ENCODE measurements at regions not wholly inside any gene's neighbourhood (a gene's known extent, or its start where the extent isn't known, plus 50 kb on each side); places are given as distances from the start of the nearest gene placed in this dataset.
A peak's percentile ranks its signal among the peaks of the same experiment; 100 is the strongest.

GRCh38 chr5:27479859-27480258, 441.5 kb upstream of the CDH9 start:
- no peaks in the 10 kb centered on the region for H3K36me3 ChIP-seq (ENCODE audit: insufficient read depth, low read length)

GRCh38 chr5:27477550-27477949, 439.2 kb upstream of the CDH9 start:
- no peaks in the 10 kb centered on the region for H3K36me3 ChIP-seq (ENCODE audit: insufficient read depth, low read length)
- H2AFZ ChIP-seq (ENCODE audit: low read depth, low read length): no peak overlapping the region
- peaks cover 3% of the 10 kb centered on the region for H3K4me1 ChIP-seq (ENCODE audit: insufficient read depth, low read length)
- H3K27me3 ChIP-seq (ENCODE audit: insufficient read depth, low read length): no peaks in the 10 kb centered on the region
- no peak overlapping the region for H3K4me3 ChIP-seq (ENCODE audit: low read length)
- peaks cover 13% of the 10 kb centered on the region for H3K9me3 ChIP-seq (ENCODE audit: low read length)

More at GRCh38 chr5:27479859-27480258, 441.5 kb upstream of the CDH9 start:
- Histone ChIP-seq H2AFZ (ENCODE audit: low read depth, low read length) (no peak overlapping the region), H3K9me3 (ENCODE audit: low read length) (peaks cover 13% of the 10 kb centered on the region), H3K4me1 (ENCODE audit: insufficient read depth, low read length) (peaks cover 3% of the 10 kb centered on the region), H3K27me3 (ENCODE audit: insufficient read depth, low read length) (no peaks in the 10 kb centered on the region), H3K4me3 (ENCODE audit: low read length) (no peak overlapping the region)

GRCh38 chr5:27476356-27476988, 438.1 kb upstream of the CDH9 start:
- Histone ChIP-seq H3K4me3 (ENCODE audit: low read length) (no peak overlapping the region), H3K36me3 (ENCODE audit: insufficient read depth, low read length) (no peaks in the 10 kb centered on the region), H3K9me3 (ENCODE audit: low read length) (peaks cover 15% of the 10 kb centered on the region), H3K27me3 (ENCODE audit: insufficient read depth, low read length) (no peaks in the 10 kb centered on the region), H2AFZ (ENCODE audit: low read depth, low read length) (no peak overlapping the region), H3K4me1 (ENCODE audit: insufficient read depth, low read length) (peaks cover 7% of the 10 kb centered on the region)

- H3K27me3 ChIP-seq (ENCODE audit: insufficient read depth, low read length): no peaks in the 10 kb centered on the region
- no peaks in the 10 kb centered on the region for H3K36me3 ChIP-seq (ENCODE audit: insufficient read depth, low read length)
- no peak overlapping the region for H3K4me3 ChIP-seq (ENCODE audit: low read length)
- H3K4me1 ChIP-seq (ENCODE audit: insufficient read depth, low read length): peaks cover 7% of the 10 kb centered on the region
- H2AFZ ChIP-seq (ENCODE audit: low read depth, low read length): no peak overlapping the region
- peaks cover 15% of the 10 kb centered on the region for H3K9me3 ChIP-seq (ENCODE audit: low read length)
Measured at GRCh38 chr5:27475063-27475462, 436.7 kb upstream of the CDH9 start.

GRCh38 chr5:27474395-27474794, 436.0 kb upstream of the CDH9 start:
- Histone ChIP-seq H3K4me3 (ENCODE audit: low read length) (peak overlapping the region; percentile 27), H2AFZ (ENCODE audit: low read depth, low read length) (no peak overlapping the region), H3K4me1 (ENCODE audit: insufficient read depth, low read length) (peaks cover 4% of the 10 kb centered on the region), H3K27me3 (ENCODE audit: insufficient read depth, low read length) (no peaks in the 10 kb centered on the region), H3K36me3 (ENCODE audit: insufficient read depth, low read length) (no peaks in the 10 kb centered on the region), H3K9me3 (ENCODE audit: low read length) (peaks cover 15% of the 10 kb centered on the region)

GRCh38 chr5:27474047-27474309, 435.6 kb upstream of the CDH9 start:
- Histone ChIP-seq H2AFZ (ENCODE audit: low read depth, low read length) (no peak overlapping the region), H3K4me3 (ENCODE audit: low read length) (peak overlapping the region; percentile 27), H3K27me3 (ENCODE audit: insufficient read depth, low read length) (no peaks in the 10 kb centered on the region), H3K36me3 (ENCODE audit: insufficient read depth, low read length) (no peaks in the 10 kb centered on the region), H3K9me3 (ENCODE audit: low read length) (peaks cover 15% of the 10 kb centered on the region), H3K4me1 (ENCODE audit: insufficient read depth, low read length) (peaks cover 4% of the 10 kb centered on the region)

- H3K27me3 ChIP-seq (ENCODE audit: insufficient read depth, low read length): no peaks in the 10 kb centered on the region
- peak overlapping the region; percentile 27 for H3K4me3 ChIP-seq (ENCODE audit: low read length)
- peaks cover 4% of the 10 kb centered on the region for H3K4me1 ChIP-seq (ENCODE audit: insufficient read depth, low read length)
- peaks cover 15% of the 10 kb centered on the region for H3K9me3 ChIP-seq (ENCODE audit: low read length)
- H3K36me3 ChIP-seq (ENCODE audit: insufficient read depth, low read length): no peaks in the 10 kb centered on the region
- no peak overlapping the region for H2AFZ ChIP-seq (ENCODE audit: low read depth, low read length)
Measured at GRCh38 chr5:27473307-27474046, 435.1 kb upstream of the CDH9 start.

GRCh38 chr5:27472871-27473270, 434.5 kb upstream of the CDH9 start:
- no peak overlapping the region for H2AFZ ChIP-seq (ENCODE audit: low read depth, low read length)
- no peaks in the 10 kb centered on the region for H3K27me3 ChIP-seq (ENCODE audit: insufficient read depth, low read length)
- H3K4me3 ChIP-seq (ENCODE audit: low read length): peak overlapping the region; percentile 27
- peaks cover 9% of the 10 kb centered on the region for H3K4me1 ChIP-seq (ENCODE audit: insufficient read depth, low read length)
- H3K9me3 ChIP-seq (ENCODE audit: low read length): peaks cover 15% of the 10 kb centered on the region
- no peaks in the 10 kb centered on the region for H3K36me3 ChIP-seq (ENCODE audit: insufficient read depth, low read length)

GRCh38 chr5:27472000-27472763, 433.8 kb upstream of the CDH9 start:
- no peaks in the 10 kb centered on the region for H3K36me3 ChIP-seq (ENCODE audit: insufficient read depth, low read length)
- peak overlapping the region; percentile 27 for H3K4me3 ChIP-seq (ENCODE audit: low read length)
- H2AFZ ChIP-seq (ENCODE audit: low read depth, low read length): no peak overlapping the region
- peaks cover 15% of the 10 kb centered on the region for H3K9me3 ChIP-seq (ENCODE audit: low read length)
- H3K27me3 ChIP-seq (ENCODE audit: insufficient read depth, low read length): no peaks in the 10 kb centered on the region
- peaks cover 12% of the 10 kb centered on the region for H3K4me1 ChIP-seq (ENCODE audit: insufficient read depth, low read length)

- H2AFZ ChIP-seq (ENCODE audit: low read depth, low read length): peak overlapping the region; percentile 51
Measured at GRCh38 chr5:27466959-27467358, 428.6 kb upstream of the CDH9 start.

GRCh38 chr5:27465140-27465539, 426.8 kb upstream of the CDH9 start:
- Histone ChIP-seq H3K9me3 (ENCODE audit: low read length) (no peaks in the 10 kb centered on the region), H3K36me3 (ENCODE audit: insufficient read depth, low read length) (no peaks in the 10 kb centered on the region), H3K27me3 (ENCODE audit: insufficient read depth, low read length) (no peaks in the 10 kb centered on the region), H2AFZ (ENCODE audit: low read depth, low read length) (no peak overlapping the region), H3K4me1 (ENCODE audit: insufficient read depth, low read length) (peaks cover 8% of the 10 kb centered on the region), H3K4me3 (ENCODE audit: low read length) (no peak overlapping the region)

More at GRCh38 chr5:27466959-27467358, 428.6 kb upstream of the CDH9 start:
- H3K36me3 ChIP-seq (ENCODE audit: insufficient read depth, low read length): no peaks in the 10 kb centered on the region
- peaks cover 2% of the 10 kb centered on the region for H3K9me3 ChIP-seq (ENCODE audit: low read length)
- no peaks in the 10 kb centered on the region for H3K27me3 ChIP-seq (ENCODE audit: insufficient read depth, low read length)
- no peak overlapping the region for H3K4me3 ChIP-seq (ENCODE audit: low read length)
- peaks cover 12% of the 10 kb centered on the region for H3K4me1 ChIP-seq (ENCODE audit: insufficient read depth, low read length)

GRCh38 chr5:27463446-27464149, 425.2 kb upstream of the CDH9 start:
- Histone ChIP-seq H3K9me3 (ENCODE audit: low read length) (no peaks in the 10 kb centered on the region), H2AFZ (ENCODE audit: low read depth, low read length) (peak overlapping the region; percentile 56), H3K4me3 (ENCODE audit: low read length) (no peak overlapping the region), H3K4me1 (ENCODE audit: insufficient read depth, low read length) (peaks cover 8% of the 10 kb centered on the region), H3K27me3 (ENCODE audit: insufficient read depth, low read length) (no peaks in the 10 kb centered on the region), H3K36me3 (ENCODE audit: insufficient read depth, low read length) (no peaks in the 10 kb centered on the region)

GRCh38 chr5:27462936-27463335, 424.6 kb upstream of the CDH9 start:
- Histone ChIP-seq H2AFZ (ENCODE audit: low read depth, low read length) (no peak overlapping the region), H3K36me3 (ENCODE audit: insufficient read depth, low read length) (no peaks in the 10 kb centered on the region), H3K9me3 (ENCODE audit: low read length) (no peaks in the 10 kb centered on the region), H3K27me3 (ENCODE audit: insufficient read depth, low read length) (no peaks in the 10 kb centered on the region), H3K4me3 (ENCODE audit: low read length) (no peak overlapping the region), H3K4me1 (ENCODE audit: insufficient read depth, low read length) (peaks cover 4% of the 10 kb centered on the region)

Data from neuron (in vitro differentiated cells).